ENCODE measurements at regions not wholly inside any gene's neighbourhood (a gene's known extent, or its start where the extent isn't known, plus 50 kb on each side); places are given as distances from the start of the nearest gene placed in this dataset.
A peak's percentile ranks its signal among the peaks of the same experiment; 100 is the strongest.

DNA sequence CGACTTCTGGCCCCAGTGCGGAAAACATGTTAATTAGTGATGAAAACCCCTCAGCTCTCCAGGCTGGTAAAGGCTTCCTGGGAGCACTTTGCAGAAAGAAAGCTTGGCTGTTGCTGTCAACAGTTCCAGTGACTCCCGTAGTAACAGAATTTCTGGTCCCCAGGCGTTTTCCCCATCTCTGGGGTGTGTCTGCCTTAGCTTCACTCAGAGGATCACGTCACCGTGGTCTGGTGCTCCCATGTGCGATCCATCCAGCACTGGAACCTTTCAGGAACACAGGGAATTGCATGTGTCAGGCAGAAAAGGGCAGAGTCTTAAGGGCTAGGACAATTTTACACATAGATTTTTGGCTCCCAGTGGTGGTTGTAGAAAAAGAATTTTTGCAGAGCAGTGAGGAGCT, 470.4 kb upstream of the USP24 start:
- no peak for DNase-seq (ENCODE audit: low spot score)

DNA sequence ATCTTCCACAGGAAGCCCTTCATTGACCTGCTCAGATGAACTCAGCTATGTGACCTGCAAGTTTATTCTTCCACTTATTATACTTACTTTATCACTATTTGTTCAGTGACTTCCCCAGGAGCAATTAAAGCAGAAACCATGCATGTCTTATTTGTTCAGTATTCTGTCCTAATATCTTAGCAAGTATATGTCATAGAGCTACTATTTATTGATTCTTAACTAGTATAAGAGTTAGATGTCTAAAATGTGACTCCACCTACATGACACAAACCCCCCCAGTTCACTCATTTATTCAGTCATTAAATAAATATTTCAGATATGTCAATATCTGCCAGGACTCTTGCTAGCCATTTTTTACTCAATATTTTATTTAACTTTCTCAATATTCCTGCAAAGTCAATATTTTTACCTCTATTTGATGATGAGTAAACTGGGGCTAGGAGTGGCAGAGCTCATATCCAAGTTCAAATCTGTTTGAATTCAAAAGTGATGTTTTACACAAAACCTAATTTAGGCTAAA, 469.0 kb upstream of the USP24 start:
- DNase-seq (ENCODE audit: low spot score): no peak

DNA sequence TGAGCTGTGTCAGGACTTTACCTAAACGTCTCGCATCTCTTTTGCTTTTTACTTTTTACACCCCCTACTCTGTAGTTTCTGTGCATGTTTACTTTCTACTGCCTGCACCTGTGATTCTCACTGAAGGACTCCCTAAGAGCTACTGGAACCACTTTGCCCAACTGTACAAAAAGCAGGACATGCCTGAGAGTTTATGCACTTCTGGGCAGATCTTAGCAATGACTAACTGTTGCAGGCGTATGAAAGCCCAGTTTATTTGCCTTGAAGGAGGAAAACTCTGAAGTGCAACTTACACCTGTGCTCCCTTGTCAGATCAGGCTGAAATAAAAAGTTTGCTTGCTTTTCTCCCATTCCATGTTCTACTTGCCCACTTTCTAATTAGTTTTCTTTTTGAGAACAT, 467.0 kb upstream of the USP24 start:
- no peak for DNase-seq (ENCODE audit: low spot score)

DNA sequence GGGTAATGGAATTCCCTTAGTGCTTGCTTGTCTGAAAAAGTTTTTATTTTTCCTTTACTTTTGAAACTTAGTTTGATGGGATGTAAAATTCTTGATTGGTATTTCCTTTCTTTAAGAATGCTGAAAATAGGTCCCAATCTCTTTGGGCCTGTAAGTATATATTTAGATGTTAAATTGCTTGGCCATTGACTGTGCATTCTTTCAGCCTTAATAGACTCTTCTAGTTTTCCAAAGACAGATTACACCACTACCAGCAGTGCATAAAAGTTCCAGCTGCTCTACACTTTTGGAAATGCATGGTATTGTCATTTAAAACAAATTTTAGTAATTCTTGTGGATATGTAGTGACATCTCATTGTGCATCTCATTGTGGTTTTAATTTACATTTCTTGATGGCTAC, 464.8 kb upstream of the USP24 start:
- no peak for DNase-seq (ENCODE audit: low spot score)

DNA sequence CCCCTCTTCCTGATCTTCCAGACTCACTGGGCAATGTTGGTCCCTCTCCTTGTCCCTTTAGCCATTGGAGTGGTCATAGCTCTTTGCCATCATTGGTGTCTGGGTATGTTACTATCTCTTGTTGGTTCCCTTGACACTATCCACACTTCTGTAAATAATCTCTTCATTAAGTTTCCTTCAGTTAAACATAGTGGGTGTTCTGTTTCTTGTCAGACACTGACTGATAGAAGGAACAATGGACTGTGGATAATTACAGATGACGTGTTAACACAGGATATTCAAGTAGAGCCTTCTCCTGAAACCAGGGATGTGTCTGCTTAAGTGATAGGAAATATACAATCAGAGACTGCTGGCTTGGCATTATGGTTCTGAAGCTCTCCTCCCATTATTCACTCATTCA, 458.3 kb upstream of the USP24 start:
- DNase-seq (ENCODE audit: low spot score): no peak

DNA sequence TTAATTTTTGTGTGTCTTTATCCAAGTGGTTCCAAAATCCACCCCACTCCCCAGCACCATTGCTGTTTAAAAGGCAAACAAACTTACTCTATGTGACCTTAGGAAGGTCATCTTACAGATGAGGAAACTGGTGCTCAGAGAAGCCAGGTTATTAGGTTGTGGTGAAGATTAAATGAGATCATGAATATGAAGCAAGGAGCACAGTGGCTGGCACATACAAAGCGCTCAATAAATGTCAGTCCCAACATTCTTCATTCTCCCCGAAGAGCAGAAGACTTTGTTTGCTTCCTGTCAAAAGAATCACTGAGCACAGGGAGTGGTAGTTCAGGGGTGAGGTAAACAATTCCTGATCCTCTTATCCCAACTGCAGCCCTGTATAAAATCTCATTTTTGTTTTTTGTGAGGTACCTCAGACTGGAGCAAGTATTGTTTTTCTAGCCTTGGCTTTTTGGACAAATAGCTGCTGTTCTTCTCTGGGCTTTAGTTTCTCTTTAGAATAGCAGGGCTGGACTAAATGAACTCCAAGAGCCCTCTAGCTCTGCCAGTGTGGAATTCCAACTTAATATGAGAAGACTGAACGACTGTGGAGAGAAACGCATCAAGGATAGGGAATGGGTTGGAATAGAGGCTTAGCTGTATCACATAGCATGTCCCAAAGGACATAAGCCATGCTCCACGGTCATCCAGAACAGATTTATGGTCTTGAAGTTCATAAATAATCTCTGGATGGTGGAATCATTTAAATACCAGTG, 455.3 kb upstream of the USP24 start:
- no peak for DNase-seq (ENCODE audit: low spot score)

DNA sequence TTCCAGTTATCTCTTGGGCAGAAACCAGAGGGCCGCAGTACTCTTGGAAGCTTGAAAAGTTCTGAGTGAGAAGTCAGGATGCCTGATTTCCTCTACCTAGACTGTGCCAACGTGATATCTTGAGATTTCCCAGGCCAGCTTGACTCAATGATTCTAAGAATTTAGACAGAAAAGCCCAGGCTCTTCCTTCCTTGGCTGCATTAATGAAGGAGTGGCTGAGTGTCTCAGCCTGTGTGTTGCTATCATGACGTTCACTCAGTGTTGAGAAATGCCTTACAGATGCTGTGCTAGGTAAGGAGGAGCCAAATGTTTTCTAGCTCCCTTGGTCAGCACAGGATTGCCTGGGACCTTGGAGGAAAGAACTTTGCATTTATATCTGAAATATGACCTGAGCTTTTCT, 454.1 kb upstream of the USP24 start:
- peak; percentile 33 for DNase-seq (ENCODE audit: low spot score)

DNA sequence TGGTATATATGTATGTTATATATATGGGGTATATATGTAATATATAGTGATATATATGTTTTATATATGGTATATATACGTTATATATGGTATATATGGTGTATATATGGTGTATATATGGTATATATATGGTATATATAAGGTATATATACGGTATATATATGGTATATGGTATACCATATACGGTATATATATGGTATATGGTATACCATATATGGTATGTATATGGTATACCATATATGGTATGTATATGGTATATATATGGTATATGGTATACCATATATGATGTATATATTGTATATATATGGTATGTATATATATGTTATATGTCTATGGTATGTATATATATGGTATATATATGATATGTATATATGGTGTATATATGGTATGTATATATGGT, 447.7 kb upstream of the USP24 start:
- DNase-seq (ENCODE audit: low spot score): no peak

DNA sequence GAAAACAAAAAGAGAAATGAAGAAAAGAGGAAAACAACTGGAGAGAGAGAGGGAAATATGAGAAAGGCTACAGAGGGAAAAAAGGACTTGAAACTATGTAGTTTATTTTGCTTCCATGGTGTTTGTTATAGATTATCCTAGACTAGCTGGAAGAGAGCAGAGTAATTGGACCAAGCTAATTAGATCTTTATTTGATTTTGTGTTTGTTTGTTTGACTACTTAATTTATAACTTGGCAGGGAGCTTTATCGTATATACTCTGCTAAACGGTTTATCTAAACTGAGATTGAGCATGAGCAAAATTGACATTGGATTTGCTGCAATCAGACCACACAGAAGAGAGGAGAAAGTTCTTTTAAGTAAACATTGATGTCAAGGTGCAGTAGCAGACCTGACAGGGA, 443.8 kb upstream of the USP24 start:
- no peak for DNase-seq (ENCODE audit: low spot score)

DNA sequence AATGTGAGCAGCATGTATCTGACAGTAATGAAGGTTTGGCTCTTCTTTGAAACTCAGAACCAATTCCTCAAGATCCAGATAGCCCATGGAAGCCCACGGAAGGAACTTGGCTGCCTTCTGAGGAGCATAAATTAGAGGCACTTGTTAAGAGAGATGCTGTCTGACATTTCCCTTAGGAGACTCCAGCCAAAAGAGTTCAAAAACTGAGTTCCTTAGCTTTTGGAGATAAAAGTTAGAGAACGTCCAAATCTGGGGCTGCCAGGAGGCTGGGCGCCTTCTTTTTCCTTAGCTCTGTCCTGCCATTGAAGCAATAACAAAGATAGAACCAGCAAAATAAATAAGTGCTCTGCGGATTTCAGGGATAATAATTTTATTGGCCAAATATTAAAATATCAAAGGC, 439.6 kb upstream of the USP24 start:
- no peak for DNase-seq (ENCODE audit: low spot score)

DNA sequence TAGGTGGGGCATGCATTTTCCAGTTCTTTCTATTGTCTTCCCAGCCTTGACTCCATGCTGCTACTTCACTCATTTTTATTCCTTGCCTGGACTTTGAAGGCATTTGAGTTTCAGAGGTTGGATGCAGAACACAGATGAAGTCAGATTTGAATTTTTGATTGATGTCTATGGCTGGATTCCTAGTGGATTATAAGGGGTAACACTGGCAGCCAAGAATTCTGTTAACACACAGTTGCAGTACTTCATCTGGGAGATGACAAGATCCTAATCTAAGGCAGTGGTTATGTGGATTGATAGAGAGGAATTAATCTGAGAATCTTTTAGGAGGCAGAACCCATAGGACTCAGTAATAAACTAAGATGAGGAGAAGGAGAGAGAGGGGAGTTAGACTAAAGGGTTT, 439.0 kb upstream of the USP24 start:
- DNase-seq (ENCODE audit: low spot score): no peak

DNA sequence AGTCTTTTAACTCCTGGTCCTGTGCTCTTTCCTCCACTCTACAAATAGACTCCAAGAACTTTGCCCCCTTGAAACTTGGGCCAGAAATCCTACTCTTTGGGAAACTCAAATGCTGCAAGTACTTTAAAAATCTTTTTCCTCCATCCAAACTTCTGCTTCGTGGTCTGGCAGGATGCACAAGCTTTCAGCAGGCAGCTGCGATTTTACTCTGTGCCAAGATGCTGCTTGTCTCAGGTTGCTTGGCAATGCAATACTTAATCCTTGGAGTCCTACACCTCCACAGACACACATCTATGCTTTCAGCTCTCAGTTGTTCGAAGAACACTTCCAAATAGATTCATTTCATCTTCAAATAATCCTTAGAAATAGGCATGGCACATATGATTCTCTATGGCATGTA, 435.3 kb upstream of the USP24 start:
- no peak for DNase-seq (ENCODE audit: low spot score)

DNA sequence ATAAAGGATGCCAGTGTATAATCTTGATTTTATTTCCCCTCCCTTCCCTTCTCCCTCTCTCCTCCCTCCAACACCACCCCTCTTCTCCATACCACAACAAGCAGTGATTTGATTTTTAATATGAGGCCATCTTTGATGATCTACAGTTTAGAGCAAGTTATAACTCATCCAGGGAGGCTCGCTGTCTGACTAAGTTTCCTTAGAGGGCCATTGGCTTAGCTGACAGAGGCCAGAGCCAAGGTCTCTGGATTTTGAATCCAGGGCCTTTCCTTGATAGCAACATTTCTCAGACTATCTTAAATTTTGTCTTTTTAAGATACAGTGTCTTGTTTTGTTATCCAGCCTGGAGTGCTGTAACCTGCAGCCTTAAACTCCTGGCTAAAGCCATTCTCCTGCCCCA, 431.0 kb upstream of the USP24 start:
- DNase-seq (ENCODE audit: low spot score): no peak

DNA sequence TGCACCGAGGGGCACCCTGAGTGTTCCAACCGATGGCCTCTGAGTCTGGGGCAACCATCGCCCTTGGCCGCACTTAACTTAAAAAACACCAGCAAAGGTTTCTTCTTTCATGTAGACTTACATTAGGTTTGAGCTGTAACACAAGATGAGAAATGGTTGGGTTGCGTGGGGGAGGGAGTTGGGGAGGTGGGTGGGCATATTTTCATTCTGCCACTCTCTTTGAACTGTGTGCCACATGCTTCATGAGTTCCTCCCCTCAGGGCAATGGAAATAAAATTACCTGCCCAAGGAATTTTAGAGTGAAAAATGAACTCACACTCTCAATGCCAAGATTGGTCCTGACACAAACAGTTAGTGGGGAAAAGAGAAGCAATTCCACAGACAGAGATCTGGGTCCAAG, 430.1 kb upstream of the USP24 start:
- DNase-seq (ENCODE audit: low spot score): no peak

DNA sequence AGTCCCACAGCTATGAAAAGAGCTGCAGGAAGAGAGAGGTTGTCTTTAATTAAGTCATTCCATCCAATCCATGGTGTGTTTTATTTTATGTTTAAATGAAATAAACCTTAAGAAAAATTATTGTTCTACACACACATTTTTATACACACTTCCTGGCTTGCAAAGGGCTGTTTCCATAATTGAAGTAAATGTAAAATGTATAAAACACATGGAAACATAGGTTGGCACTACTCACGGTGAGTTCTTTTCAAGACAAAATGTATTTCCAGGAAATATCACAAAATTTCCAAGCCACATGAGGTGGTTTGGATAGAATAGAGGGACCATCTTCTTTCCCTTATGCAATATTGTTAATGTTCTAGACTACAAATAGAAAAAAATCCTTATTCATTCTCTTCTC, 426.8 kb upstream of the USP24 start:
- DNase-seq (ENCODE audit: low spot score): no peak

DNA sequence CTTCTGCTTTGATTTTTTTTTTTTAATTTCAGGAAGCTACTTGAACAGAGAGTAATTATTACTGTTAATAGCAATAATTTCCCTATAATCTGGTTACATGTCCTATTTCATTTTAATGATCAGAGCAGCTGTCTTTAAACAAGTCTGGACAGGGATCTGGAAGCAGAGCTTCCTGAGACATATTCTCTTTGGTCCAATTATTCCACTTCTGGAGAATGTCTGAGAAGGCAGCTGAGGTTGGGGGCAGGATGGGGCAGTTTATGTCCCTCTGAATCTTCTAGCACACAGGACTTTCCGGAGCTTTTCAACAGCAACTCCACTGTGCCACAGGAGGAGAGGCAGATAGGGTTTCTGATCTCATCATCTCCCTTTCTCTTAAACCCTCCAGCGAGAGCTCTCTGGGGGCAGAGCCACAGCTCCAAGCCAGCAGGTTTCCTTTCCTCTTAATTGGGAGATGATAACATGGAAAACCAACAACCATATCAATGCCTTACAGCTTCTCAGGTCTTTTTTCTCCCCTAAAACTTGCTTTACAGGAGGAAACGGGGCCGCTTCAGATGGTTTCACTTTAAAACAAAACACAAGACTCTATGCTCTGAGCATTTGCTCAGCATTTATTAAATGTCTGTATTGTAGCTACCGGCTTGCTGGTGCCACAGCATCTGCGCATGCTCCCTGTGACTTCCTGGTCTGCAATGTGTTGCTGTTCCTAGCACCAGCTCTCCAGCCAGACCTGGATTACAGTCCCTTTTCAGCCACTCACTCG, 425.7 kb upstream of the USP24 start:
- DNase-seq (ENCODE audit: low spot score): peak; percentile 86

DNA sequence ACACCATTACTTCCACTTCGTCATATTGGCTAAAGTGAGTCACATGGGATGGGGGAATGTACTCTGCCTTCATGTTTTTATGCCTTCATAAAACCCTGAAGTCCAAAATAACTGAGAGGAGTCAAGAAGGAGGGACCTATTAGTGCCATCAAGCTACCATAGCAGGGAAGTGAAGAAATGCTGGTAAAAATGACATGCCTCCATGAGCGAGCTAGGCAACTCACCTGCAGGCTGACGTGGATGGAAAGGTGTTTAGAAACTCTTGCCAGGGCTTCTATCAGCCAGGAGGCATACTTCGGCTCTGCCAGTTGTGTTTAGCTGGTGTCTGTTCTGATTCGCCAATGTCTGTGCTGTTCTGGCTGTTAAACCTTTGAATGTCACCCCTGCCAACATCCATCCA, 424.4 kb upstream of the USP24 start:
- no peak for DNase-seq (ENCODE audit: low spot score)

DNA sequence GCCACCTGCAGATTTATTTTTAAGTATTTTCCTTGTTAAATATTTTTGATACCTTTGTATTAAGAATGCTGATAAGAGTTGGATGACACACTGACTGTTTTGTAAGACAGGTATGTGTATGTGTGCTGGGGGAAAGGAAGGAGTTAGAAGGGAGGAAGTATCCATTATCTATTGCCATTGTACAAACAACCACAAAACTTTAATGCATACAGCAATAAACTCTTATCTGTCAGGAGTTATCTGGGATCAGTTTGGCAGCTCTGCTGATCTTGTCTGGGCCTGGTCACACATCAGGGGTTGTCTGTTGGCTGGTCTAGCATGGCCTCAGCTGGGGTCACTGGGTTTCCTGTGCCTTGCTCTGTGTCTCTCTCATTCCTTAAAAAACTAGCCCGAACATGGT, 423.9 kb upstream of the USP24 start:
- no peak for DNase-seq (ENCODE audit: low spot score)

DNA sequence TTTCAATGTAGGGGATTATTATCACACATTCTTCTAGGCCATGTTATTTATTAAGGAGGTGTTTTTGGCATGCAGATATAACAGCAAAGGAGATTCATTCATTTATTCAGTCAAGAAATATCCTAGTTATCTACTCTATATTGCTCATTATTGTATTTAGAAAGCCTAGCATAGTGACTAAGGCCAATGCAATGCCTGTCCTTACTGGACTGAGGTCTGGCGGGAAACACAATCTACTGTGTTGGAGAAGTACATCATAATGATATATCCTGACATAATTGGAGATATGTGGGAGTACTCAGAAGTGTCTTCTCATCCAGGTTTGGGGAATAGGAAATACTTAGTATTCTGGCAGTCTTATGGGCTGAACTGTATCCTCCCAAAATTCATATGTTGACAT, 421.5 kb upstream of the USP24 start:
- DNase-seq (ENCODE audit: low spot score): no peak

DNA sequence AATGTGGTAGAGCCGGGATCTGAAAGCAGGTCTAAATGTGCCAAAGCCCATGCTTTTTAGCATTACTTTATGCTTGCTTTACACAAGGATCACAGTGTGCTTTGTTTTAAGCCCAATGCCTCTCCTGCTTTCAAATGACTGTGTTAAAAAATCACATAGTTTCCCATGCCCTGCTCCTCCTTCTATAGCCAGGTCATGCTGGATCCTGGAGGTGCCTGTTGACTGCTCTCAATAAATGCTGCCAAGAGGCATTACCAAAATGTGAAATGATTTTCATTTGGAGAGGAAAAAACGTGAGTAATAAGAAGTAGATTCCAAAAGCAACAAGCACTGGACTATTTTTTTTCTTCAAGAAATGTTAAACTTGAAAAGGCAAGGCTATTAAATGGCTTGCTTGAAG, 420.7 kb upstream of the USP24 start:
- DNase-seq (ENCODE audit: low spot score): no peak

DNA sequence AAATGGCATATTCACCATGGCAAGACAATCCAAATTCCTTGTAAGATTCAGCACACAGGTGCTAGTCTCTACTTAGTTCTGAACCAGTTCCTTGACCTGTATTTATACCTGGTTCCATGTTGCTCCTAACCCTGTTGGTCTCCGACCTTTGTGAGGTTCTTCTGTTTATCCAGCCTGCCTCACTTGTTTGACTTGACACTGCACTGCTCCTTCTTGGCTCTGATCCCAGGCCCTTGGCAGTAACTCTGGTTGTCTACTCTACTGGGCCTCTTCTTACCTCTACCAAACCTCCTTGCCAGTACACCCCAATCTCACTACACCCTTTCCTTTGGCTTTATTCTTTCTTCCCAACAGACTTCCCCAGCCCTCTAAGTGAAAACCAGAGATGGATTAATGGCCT, 419.4 kb upstream of the USP24 start:
- DNase-seq (ENCODE audit: low spot score): no peak

DNA sequence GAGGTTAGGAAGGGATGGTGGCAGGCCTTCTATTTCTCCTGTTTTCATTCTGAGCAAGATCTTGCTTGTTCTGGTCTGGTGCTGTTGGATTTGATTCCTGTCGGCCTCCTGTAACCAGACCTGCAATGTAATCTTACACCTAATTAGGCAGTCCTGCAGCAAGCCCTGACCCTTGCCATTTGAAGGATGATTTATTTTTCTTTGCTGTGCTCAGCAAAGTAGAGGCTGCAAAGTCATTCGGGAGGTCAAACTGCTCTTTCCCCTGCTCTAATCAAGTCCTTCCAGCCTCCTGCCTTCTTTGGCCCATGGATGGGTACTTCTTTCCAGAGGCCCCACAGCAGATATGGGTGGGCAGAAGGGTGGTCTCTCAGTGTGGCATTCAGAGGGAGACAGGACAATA, 417.7 kb upstream of the USP24 start:
- no peak for DNase-seq (ENCODE audit: low spot score)

DNA sequence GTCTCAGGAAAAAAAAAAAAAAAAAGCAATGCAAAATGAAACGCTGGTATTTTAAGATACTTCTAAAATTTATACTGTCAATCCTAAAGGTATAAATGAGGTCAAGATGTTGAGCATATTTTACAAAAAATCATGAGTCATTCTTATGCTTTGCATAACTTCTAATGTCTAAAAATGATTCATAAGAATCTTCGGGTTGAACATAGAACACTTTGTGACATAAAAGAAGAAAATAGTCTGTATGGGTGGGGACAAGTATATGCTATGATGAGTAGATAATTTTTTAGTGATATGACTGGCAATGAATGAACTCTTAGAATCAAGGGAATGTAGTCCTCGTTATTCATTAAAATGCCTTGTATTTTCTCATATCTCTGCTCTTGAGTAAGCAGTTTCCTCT, 416.9 kb upstream of the USP24 start:
- peak; percentile 28 for DNase-seq (ENCODE audit: low spot score)

DNA sequence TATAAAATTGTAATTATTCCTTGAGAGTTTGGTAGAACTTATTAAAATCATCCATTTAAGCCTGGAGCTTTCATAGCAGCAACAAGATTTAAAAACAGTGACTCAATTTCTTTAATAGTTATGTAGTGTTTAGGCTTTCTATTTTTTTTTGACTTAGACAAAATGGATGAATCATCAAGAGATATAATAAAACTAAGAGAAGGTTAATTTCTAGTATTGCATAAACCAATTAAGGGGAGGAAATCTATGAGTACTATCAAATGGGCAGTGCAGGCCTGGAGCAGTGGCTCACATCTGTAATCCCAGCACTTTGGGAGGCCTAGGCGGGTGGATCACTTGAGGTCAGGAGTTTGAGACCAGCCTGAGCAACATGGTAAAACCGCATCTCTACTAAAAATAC, 416.3 kb upstream of the USP24 start:
- no peak for DNase-seq (ENCODE audit: low spot score)

All from AG08396 (cell line).